SK-N-MC (cell line): ENCODE measurements at regions not wholly inside any gene's neighbourhood (a gene's known extent, or its start where the extent isn't known, plus 50 kb on each side); places are given as distances from the start of the nearest gene placed in this dataset.

Experiments used
- EZH2 ChIP-seq: fragments of 200-600 bp; sonication (generic); IDR thresholded peaks from one replicate; pipeline ENCODE4 v1.6.1; 2017; ENCODE audit warnings: antibody characterized with exemption
- FOXP2 ChIP-seq: optimal IDR thresholded peaks from 2 replicates; pipeline ENCODE3; 2011; ENCODE audit warnings: mild to moderate bottlenecking, moderate library complexity; ENCODE audit not compliant: insufficient read depth; ENCODE audit errors: extremely low read length, control extremely low read depth
- POLR2AphosphoS5 ChIP-seq: IDR thresholded peaks from 2 replicates; pipeline ENCODE4 v1.6.1; 2012; ENCODE audit warnings: mild to moderate bottlenecking, low read depth, low read length, borderline replicate concordance

DNA sequence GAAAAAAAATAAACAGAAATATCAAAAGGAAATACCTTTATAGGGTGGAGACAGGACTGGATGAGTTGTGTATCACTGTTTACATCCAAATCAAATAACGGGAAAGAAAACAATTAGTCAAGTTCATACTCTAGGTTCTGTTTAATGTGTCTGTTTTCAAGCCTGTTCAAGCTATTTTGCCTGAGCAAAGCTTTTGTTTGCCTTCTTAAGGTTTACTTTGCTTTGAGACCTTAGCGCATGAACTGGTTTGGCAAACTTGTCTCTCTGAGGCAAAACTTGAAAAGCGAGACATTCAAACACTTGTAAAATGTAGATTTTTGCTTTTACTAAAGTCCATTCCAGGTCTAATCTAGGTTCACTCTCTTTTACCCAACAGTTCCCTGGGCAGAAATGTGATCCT is 174.1 kb upstream of the RFX3 start:
- TF ChIP-seq POLR2AphosphoS5 (no peak), EZH2 (no peak), FOXP2 (no peak)
